CD4-positive, alpha-beta T cell treated with Interleukin-1 beta for 1 hour (primary cell): ENCODE measurements at regions not wholly inside any gene's neighbourhood (a gene's known extent, or its start where the extent isn't known, plus 50 kb on each side); places are given as distances from the start of the nearest gene placed in this dataset.
"Not testable (repeated sequence)": the region's sequence is repeated elsewhere in the genome, so short reads cannot be mapped to it uniquely, and the experiment has no call there.

Experiments used
- DNase-seq, 2 donors: peaks; one replicate each; pipeline ENCODE4 v3.0.0-alpha.2; 2020 to 2022

GRCh38 chr4:57789666-57790065, 679.5 kb upstream of the IGFBP7 start:
- DNase-seq = no peak

DNA sequence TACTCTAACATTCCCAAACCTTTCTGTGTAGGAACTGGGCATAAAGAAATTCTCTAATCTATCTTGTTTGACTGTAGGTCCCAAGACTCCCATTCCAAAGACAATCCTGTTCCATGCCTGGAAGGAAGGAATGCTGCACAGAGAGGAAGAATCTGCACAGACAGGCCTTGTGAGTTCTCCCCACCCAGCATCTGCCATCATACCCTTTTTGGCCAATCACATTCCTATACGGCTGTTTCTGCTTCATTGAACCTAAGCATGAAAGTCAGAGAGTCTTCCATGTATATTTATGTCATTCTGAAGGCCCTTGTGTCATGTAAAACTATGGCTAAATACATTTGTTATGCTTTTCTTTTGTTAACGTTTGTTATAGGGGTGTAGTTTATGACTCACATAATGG, 667.7 kb upstream of the IGFBP7 start:
- DNase-seq = no peak

- DNase-seq = no peak
Observed at GRCh38 chr4:57774681-57775080, 664.5 kb upstream of the IGFBP7 start.

DNA sequence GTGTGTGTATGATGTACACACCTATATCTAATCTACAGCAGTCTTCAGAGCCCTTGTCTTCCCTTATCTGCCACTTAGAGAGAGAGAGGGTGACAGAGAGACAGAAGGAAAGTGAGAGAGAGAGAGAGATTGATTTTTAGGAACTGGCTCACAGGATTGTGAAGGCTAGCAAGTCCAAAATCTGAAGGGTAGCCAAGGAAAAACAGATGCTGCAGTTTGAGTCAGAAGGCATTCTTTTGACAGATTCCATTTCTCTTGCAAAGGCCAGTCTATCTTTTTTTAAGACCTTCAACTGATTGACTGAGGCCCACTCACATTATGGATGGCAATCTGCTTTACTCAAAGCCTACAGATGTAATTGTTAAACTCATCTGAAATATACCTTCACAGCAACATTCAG, 664.0 kb upstream of the IGFBP7 start:
- DNase-seq = no peak

GRCh38 chr4:57766341-57766740, 656.2 kb upstream of the IGFBP7 start:
- DNase-seq = no peak

DNA sequence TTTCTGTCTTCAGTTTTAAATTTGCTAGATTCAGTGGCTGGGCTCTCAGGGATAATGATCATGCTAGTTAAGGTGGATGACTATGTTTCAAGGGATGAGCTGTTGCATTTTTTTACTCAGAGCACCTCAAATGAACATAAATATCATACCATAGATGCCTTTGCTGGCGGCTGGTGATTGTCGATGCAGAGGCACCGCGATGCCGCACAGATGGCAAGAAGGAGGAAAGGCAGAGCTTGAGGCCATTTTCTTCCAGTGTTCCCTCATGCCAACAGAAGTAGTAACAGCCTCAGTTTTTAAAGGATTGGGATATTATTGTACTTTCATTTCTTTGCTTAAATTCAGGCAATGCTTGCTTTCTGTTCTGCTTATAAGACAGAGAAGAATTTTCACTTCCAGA, 654.7 kb upstream of the IGFBP7 start:
- DNase-seq = no peak

DNA sequence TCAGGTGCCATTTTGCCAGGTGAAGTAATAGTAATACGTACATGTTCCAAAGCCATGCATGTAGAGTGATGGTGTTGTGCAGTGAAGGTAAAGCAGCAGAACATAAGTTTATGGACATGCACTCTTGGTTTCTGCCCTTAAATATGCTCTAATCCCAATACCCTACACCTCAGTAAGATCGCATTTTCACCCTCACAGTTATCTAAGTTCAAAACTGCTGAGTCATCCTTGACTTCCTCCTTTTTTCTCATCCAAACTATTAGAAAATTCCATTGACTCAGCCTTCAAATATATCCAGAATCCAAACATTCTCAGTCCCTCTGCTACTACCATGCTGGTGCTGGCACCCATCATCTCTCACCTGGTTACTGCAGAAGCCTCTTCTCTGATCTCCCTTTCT, 652.9 kb upstream of the IGFBP7 start:
- DNase-seq = no peak

GRCh38 chr4:57740625-57741190, 630.5 kb upstream of the IGFBP7 start:
- DNase-seq = no peak

GRCh38 chr4:57736781-57737180, 626.6 kb upstream of the IGFBP7 start:
- no peak for DNase-seq

- DNase-seq = no peak
Observed at GRCh38 chr4:57734104-57734670, 624.0 kb upstream of the IGFBP7 start.

- not testable (repeated sequence) for DNase-seq
Observed at GRCh38 chr4:57729775-57730570, 619.8 kb upstream of the IGFBP7 start.

DNA sequence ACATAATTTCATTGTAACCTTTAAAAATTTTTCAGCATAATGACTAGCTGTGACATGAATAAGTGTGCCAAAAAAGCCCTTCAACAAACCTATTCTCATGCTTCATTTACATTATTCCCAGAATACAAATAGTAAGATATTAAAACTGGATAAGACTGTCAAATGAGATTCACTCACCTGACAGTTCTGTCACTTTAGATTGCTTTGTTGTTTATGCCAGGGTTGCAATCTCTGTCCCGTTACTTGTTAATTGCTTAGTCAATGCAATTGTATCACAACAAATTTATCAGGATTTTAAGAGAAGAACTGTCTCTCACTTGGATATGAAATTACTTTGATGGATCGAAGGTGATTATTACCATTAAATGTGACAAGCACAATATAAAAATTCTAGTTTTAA, 616.0 kb upstream of the IGFBP7 start:
- DNase-seq = no peak

GRCh38 chr4:57719456-57719855, 609.3 kb upstream of the IGFBP7 start:
- DNase-seq = no peak

DNA sequence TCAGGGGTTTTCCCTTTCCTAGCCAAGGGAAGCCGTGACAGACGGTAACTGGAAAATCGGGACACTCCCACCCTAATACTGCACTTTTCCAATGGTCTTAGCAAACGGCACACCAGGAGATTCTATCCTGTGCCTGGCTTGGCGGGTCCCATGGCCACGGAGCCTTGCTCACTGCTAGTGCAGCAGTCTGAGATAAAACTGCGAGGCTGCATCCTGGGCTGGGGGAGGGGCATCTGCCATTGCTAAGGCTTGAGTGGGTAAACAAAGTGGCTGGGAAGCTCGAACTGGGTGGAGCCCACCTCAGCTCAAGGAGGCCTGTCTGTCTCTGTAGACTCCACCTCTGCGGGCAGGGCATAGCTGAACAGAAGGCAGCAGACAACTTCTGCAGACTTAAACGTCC, 604.1 kb upstream of the IGFBP7 start:
- not testable (repeated sequence) for DNase-seq

GRCh38 chr4:57710053-57710452, 599.9 kb upstream of the IGFBP7 start:
- no peak for DNase-seq

- no peak for DNase-seq
Observed at GRCh38 chr4:57691370-57691769, 581.2 kb upstream of the IGFBP7 start.

DNA sequence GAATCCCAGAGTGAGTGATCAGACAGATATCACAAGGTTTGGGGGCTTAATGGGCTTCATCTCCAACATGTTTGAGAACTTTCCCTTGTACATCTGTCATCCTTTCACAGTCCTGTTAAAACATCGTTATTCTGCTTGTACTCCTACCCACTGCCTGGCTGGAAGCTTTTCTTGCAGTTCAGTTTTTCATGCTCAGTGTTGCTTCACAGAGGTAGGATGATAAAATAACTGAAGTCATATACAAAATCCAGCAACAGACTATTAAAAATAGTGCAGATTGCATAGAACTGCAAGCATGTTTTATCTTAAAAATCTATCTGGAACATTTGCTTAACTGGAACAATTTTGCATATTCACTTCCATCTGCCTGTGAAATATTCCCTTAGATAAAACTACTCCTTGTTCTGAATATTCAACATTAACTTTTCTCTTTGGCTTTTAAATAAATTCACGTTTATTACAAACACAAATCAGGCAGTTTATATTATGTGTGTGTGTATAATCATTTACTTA, 579.6 kb upstream of the IGFBP7 start:
- no peak for DNase-seq

- DNase-seq = no peak
Observed at GRCh38 chr4:57682275-57682674, 572.1 kb upstream of the IGFBP7 start.

DNA sequence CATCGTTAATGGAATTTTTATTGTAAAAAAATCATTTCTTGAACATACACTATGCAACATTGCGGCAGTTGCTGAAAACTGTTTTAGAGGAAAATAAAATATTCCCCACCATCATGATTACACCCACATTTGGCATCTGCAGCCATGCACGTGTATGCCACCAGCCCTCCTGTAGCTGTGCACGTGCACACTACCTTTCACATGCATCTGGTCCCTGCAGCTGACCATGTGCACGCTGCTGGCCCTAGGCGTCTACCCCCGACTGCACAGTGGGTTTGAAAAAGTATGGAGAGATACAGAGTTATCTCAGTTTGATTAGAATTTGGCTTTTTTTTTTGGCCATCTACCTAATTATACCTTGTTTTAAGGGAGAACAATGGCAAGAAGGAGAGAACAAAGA, 569.8 kb upstream of the IGFBP7 start:
- DNase-seq = no peak

DNA sequence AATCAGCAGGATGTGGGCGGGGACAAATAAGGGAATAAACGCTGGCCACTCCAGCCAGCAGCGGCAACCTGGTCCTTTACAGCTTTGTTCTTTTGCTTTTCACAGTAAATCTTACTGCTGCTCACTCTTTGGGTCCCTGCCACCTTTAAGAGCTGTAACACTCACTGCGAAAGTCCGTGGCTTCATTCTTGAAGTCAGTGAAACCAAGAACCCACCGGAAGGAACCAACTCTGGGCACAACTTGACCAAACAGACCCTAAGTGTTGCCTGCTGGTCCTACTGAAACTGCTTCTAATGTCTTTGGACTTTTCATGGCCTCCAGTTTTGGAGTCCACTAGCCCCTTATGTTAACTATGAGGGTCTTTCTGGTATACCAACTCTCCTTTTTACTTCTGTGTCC, 566.2 kb upstream of the IGFBP7 start:
- no peak for DNase-seq

DNA sequence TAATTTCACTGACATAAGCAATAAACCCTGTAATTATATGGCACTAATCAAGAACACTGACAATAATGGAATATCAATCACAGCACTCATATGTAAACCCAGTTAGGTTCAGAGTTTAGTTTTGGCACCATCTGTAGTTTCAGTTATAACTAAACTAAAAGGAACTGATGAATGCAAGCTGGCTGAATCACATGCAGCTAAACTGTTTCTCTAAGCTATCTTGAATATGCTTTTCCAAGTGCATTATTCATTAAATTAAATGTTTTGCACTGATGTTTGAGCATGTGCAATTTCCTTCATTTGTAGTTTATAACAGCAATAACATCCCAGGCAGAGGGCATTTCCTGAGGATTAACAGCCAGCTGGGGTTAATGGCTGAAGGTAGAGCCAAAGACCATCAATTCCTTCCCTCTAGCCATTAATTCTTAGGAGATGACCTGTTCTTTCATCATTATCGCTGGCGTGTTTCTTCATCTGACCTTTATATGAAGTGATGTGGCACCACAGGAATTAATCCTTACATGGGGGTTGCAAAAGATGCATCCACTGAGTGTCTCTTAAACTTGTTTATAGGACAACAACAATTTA, 562.8 kb upstream of the IGFBP7 start:
- no peak for DNase-seq

GRCh38 chr4:57668621-57669020, 558.4 kb upstream of the IGFBP7 start:
- no peak for DNase-seq

DNA sequence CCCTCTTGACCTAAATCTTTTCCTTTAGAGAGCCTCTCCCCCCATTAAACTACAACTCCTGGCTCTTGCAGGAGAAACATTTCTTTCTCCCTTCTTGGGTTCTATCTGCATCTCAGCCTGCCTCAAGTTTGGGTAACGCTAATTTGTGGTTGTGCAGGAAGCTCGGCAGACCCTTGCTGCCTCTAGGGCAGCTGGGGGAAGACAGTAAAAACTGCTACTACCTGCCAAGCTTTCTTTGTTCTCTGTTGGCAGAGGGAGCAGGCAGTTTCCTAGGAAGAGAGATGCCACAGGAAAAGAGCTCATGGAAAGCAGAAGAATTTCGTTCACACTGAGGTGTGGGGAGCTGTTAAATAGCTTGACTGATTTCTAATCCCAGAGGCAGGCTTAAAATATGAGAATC, 555.6 kb upstream of the IGFBP7 start:
- DNase-seq = no peak

DNA sequence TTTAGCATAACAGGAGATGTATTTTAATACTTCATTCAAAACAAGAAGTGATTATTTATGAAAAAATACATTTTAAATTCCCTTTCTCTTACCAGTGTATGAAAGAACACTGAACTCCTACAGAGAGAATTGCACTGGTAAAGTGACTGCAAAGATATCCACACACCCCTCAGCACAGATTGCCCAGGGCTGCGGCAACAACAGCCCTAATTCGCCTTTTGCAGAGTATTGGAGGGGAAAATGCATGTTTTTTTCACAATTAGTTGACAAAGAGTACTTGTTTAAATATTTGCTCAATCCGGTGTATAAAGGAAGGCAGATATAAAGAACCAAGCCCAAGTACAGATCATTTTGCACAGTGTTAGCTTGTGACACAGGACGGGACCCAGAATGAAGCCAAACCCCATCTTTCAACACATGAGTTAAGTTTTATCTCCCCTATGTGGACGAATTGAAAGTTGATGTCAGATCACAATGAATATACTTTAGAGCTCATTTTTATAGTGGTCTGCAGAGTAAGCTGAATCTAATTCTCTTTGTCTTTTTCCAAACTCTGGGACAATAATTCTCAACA, 551.4 kb upstream of the IGFBP7 start:
- DNase-seq = no peak
